ENCODE measurements at regions not wholly inside any gene's neighbourhood (a gene's known extent, or its start where the extent isn't known, plus 50 kb on each side); places are given as distances from the start of the nearest gene placed in this dataset.
"Not testable (repeated sequence)": the region's sequence is repeated elsewhere in the genome, so short reads cannot be mapped to it uniquely, and the experiment has no call there.

DNA sequence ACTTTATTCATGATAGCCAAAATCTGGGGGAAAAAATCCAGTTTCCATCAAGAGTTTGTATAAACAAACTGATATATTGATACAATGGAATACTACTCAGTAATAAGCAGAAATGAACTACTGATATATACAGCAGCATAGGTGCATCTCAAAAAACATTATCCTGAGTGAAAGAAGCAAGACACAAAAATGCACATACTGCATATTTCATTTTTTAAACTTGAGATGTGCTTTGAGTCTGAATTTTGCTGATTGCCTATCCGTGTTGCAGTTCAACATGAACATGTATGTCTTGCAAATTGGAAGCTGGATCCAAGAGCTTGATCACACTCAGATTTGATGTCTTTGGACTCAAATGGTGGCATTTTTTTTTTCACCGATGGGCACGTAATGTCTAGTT is 132.4 kb downstream of the TSEN15 start:
- no peak for DNase-seq (ENCODE audit: low read depth)

DNA sequence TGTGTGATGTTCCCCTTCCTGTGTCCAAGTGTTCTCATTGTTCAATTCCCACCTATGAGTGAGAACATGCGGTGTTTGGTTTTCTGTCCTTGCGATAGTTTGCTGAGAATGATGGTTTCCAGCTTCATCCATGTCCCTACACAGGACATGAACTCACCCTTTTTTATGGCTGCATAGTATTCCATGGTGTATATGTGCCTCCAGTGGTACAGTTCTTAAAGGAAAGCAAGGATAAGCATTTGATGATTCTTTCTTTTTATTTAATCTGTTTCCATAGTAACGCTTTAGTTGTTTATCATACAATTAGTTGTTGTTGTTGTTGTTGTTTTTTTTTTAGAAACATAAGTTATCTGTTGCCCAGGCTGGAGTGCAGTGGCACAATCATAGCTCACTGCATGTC is 133.1 kb downstream of the TSEN15 start:
- not testable (repeated sequence) for DNase-seq (ENCODE audit: low read depth)

DNA sequence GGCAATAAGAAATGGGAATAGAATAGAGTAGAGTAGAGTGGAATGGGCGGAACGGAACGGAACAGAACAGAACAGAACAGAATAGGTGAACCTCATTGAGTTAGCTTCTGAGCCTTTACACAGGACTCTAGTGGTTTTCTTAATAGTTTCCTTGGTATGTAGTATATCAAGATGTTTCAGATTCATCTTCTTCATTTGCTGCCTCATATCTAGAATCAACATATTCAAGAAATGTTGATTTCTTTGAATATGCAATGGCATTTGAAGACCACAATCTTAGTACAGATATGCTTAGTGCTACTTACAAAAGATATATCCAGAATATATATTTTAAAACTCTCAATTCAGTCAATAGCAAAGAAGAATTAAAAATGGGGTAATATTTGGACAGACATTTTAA is 133.8 kb downstream of the TSEN15 start:
- no peak for DNase-seq (ENCODE audit: low read depth)

DNA sequence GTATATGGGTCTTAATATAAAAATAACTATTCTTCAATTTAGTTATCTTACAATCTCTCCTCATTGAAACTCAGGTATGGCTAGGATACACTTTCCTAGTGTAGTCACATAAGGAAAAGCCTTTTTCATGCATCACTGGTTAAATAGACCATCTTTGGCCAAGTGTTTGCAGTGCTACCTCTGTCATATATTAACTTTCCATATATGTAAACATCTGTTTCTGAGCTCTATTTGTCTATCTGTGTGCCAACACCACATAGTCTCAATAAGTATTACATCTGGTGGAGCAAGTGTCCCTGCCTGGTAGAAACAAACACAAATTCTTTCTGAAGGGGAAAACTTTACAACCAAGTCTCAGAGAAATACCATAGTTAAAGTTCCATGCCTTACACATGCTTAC is 134.6 kb downstream of the TSEN15 start:
- no peak for DNase-seq (ENCODE audit: low read depth)

DNA sequence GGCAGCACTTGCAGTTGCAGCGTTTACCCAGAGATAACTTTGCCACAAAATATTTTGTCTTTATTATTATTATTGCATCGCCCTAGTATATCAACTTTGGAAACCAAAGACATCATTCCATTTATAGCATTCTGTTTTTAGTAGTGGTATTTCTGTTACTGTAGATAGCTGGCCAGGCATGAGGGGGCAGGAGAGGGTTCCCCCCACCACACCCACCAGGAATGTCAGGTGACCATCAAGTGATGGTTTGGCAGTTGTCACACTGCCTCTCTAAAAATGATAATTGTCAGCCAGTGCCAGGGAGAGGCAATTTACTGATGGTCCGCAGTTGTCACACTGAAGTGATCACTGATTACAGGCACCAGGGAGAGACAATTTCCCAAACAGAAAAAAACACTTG is 135.6 kb downstream of the TSEN15 start:
- no peak for DNase-seq (ENCODE audit: low read depth)

DNA sequence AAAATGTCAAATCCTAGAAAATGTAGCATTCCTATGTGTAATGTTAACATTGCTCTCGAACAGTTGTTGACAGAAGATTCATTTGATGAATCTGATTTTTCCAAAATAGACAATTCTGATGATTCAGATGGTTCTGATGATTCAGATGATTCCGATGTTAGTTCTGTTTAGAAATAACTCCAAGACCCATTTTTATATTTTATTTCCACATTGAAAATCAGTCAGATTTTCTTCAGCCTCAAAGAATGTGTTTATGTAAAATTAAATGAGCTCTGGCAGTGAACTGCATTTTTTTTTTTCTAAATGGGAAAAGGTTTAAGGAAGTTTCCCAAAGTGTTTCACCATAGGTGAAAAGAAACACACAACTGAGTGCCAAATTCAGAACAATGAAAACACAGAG is 136.5 kb downstream of the TSEN15 start:
- DNase-seq (ENCODE audit: low read depth), result no peak

DNA sequence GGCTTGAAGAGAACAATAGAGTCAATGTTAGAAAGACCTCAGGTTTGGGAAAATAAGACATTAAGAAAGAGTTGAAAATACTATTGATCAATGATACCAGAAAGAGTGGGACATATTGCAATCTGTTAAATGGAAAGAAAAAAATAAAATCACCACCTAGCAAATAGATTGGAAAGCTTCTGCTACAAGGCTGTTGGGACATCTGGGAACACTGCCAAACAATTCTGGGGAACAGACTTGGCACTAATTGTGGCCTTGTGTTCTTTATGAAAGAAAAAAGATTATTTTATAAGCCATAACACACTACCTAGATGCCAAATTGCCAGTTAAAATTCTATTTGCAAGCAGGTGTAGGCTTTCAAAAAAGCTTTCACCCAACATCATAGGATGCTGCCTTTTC is 137.8 kb downstream of the TSEN15 start:
- no peak for DNase-seq (ENCODE audit: low read depth)

DNA sequence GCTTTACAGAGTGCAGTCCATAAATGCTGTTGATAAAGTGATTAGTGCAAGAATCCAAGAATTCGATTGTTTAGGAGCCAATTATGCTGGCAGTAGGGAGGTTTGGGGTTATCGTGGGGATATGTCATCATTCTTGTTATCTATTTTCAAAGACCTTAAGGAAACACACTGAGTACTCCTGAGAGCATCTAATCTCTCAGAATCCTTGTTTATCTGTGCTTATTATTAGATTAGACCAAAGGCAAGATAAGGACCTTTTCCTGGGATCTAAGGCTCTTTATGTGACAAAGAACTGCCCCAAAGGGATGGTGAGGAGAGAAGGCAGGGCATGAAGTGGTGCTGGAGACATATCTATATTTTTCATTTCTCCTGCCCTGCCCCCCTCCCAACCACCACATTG is 139.1 kb downstream of the TSEN15 start:
- DNase-seq (ENCODE audit: low read depth), result no peak

DNA sequence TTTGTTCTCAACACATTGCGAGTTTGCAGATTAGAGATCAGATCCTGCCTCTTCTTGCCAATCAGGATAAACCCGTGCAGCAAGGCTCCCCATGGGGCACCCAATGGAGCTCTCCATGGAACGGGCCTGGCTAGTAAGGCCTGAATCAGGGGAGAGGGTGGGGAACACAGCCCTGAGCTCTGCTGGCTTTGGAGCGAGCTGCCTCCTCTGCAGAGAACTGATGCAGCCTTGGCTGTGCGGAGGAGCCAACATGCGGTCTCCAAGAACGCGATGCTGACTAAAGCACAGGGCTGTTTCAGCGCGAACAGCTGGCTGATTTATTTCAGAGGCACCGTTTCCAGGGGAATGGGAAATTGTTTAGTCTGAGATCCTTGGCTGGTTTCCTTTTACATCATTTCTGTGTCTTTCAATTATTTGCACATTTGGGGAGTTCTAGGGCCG is 139.7 kb downstream of the TSEN15 start:
- no peak for DNase-seq (ENCODE audit: low read depth)

DNA sequence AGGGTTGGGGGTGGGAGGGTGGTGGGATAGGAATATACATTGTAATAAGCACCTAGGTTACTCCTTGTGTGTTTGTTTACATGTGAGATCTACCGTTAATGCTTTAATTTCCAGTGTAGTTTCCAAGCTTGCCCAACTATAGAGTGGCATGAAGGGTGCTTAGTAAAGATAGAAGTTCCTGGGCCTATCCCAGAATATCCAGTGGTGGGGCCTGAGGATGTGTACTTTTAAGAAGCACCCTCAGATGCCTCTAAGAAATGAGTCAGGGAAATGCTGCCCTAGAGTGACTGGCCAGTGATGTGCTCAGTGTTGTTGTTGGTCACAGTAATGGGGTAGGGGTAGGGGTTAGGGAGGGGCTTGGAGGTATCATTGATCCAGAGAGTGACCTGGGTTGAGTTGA is 141.3 kb downstream of the TSEN15 start:
- no peak for DNase-seq (ENCODE audit: low read depth)

DNA sequence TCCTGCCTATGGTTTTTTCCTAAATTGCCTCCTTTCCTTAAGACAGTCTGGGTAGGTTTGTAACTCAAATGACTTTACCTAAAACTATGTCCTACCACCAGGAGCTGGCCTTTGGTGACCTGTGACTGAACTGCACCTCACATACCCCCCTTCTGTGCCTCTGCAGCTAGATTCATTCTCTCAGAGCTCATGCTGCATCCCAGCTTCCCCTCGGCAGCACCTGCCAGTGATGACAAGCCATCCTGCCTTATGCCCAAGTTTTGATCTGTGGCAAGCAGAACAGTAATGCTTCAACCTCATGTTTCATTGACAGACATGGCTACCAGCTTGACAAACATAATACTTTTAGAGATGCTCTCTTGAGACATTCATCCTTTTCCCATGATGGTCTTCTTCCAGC is 141.9 kb downstream of the TSEN15 start:
- DNase-seq (ENCODE audit: low read depth), result no peak

DNA sequence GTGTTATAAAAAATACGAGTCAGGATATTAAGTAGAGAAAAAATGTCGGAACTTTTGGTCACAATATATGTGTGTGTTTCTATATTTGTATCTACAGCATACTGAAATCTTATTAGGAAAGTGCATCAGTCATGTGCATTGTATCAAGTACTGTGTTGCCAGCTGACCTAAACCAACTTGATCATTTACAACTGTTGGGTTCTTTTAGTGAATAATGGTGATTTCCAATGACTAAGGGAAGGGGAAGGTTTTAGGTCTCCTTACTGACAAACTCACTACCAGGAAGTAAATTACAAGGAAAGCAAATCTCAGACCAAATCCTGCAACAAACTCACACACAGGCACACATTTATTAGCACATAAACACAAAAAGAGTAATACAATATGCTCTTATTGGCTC is 142.7 kb downstream of the TSEN15 start:
- DNase-seq (ENCODE audit: low read depth), result no peak

DNA sequence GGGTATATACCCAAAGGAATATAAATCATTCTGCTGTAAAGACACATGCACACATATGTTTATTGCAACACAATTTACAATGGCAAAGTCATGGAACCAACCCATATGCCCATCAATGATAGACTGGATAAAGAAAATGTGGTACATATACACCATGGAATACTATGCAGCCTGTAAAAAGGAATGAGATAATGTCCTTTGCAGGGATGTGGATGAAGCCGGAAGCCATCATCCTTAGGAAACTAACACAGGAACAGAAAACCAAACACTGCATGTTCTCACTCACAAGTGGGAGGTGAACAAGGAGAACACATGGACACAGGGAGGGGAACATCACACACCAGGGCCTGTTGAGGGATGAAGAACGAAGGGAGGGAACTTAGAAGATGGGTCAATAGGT is 144.2 kb downstream of the TSEN15 start:
- DNase-seq (ENCODE audit: low read depth), result not testable (repeated sequence)

DNA sequence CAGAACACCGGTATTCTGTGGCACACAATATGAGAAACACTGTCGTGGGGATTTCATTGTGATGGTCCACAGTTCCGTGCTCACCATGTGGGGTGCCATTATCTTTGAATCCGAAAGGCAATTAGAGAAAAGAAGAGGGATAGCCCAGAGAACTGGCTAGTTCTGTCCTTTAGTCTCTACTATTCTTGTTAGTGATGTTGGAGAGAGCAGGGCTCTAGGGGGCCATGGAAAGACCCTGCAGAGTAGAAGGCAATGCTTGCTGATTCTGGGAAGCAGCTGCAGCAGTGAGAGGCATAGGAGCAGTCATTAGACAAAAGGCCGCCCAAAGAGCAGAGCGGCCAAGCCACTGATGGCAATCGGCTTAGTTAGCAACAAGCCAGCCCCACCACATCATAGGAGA is 146.3 kb downstream of the TSEN15 start:
- no peak for DNase-seq (ENCODE audit: low read depth)

DNA sequence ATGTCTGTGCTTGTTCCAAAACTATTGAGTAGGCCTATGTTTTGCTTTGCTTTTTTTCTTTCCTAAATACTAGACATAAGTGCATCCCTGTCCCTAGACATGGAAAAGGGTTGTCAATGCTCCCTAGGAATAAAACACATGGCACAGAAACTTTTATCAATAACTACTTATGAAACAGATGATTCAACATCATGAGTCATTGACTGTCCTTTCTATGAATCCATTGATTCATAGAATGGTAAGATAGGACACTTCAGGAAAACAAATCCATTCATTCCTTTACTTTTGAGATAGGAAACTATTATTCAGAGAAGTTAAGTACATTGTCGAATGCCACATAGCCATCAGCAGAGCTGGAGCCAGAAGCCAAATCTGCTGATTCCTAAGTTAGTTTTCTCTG is 147.5 kb downstream of the TSEN15 start:
- no peak for DNase-seq (ENCODE audit: low read depth)

DNA sequence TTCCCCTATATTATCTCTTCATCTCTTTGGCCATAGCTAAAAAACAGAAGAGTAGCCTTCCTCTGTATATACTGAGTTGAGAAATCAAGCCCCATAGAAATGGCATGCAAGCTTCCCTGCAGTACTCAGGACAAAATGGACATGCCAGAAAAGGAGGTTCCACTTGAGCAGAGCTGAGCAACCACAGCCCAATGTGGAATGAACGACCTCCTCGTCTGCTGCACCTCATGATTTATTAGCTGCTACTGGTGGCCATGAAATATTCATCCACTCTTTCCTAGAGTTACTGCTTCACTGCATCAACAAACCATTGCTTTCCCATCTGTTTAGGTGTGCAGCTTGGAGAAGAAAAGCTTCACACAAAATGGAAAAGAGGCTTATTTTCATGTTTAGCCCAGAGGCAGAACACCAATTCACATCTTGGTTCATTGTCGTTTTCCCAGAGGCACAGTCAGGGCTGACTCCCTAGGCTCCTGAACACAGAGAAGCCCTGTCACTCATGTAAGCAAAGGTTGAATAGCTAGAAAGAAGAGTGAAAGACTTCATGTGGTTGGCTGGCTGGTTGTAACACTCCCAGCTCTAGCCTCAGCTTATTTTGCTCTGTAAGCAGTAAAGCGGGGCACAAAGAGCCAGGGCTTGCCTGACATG is 148.0 kb downstream of the TSEN15 start:
- DNase-seq (ENCODE audit: low read depth), result no peak

DNA sequence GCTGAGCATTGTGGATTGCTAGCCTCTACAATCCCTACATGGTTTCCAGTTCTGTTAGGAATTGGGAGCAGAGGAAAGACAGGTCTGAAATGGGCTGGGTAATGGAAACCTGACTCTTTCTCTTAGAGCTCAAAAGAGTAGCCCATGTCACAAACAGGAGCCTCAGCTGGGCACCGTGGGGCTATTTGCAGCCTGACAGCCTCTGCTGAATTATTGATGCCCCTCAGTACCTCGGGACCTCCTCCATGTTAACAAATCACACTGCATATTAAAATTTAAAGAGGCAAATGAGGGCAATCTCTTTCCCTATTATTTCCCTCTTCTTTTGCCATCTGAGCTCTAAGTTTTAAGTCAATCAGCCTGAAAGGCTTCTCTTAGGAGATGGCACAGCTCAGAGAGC is 157.1 kb downstream of the TSEN15 start:
- no peak for DNase-seq (ENCODE audit: low read depth)

DNA sequence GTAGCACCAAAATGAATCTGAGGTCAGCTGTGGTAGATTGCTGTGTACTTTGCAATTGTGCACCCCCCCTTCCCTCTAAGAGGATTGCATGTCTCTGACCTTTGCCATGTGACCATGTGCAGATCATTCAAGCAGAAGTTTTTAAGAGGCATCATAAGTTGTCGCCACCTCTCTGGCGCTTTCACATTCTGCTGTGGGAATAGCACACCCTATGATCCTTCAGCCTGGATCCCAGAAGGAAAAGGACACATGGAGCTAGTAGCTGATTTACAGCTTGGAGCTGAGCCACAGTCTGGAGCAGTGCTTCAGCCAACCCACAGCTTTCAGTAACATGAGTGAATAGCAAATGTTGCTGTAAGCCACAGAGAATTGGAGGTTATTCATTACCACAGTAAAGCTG is 158.5 kb downstream of the TSEN15 start:
- DNase-seq (ENCODE audit: low read depth), result no peak

DNA sequence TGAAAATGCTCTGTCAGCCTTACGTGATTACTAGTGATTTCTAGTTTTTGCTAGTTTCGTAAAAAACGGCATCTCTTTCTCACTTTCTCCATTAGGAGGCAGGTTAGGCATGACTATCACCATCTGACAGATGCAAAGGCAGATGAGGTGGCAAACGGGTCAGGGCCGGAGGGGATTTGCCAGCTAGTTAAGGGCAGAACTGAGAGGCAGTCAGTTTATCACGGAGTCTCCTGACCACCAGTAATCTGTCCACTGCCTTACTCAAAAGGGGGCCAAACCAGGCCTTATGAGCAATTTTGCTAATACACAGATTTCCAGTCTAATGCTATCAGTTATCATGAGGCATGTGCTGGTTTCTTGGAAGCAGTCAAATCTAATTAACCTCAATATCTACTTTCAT is 159.3 kb downstream of the TSEN15 start:
- no peak for DNase-seq (ENCODE audit: low read depth)

DNA sequence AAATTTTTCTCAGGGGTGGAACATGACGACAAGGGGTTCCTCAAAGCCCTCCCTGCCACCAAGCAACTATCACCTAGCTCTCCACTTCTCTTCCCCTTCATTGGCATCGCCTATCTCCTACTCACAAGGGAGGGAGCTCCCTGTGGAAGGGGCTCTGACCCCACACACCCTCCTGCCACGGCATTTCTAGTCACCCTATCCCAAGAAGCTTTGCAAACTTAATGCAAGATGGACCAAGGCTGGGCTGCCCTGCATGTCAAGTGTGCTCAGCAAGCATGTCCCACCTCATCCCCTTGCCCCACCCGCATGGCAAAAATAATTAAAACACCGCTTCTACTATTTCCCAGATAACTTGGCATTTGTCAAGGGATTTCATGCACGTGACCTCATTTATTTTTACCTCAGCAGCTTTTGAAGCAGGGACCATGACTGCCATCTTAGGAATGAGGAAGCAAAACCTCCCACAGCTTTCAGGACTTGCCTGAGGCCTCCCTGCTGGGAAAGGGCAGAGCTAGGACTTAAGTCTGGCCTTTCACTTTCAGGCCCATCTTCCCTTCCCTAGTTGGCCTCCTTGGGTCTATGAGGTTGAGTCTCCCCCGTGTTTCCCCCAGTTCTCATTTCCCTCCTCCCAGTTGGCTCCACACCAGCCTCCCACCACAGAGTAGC is 161.3 kb downstream of the TSEN15 start:
- DNase-seq (ENCODE audit: low read depth), result no peak

DNA sequence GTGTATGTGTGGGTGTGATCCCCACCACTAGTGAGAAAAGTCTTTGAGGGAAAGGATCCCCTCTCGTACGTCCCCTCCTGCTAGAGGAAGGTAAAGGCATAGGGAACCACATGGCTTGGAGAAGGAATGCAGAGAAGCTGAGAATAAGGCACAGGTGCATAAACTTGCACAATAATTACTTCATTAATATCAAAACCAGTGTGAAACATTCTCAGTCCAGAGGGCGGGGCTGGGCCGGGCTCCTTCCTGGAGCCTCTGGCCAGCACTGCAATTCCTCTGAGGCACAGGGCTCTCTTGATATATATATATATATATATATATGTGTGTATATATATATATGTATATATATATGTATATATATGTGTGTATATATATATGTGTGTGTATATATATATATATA is 162.6 kb downstream of the TSEN15 start:
- DNase-seq (ENCODE audit: low read depth), result no peak

DNA sequence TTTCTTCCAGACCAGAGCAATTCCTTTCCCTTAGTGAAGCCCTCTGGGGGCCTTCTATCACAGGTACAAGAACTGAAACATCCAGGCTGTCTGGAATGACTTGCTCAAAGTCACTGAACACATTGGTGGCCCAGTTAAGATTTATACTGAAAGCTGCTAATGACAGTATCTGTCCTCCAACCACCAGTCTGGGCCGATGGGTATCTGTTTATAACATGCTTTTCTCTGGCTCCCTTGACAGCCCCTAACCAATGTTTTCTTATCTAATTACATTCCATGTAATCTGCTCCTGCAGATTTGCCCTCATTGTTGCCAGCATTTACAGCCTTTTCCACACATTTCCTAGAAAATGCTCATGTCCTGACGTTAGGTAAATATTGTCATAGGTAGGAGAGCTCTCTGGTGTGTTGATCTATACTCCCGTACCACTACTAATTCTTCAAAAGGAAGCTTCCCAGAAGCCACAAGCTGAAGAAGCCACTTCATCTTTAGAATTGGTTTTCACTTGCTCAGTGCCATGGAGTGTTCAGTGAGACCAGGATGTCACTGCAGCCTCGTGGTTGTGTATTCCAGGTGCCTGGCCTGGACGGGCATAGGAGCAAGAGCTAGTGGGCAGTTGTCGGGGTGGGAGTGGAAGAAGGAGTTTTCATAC is 163.9 kb downstream of the TSEN15 start:
- no peak for DNase-seq (ENCODE audit: low read depth)

DNA sequence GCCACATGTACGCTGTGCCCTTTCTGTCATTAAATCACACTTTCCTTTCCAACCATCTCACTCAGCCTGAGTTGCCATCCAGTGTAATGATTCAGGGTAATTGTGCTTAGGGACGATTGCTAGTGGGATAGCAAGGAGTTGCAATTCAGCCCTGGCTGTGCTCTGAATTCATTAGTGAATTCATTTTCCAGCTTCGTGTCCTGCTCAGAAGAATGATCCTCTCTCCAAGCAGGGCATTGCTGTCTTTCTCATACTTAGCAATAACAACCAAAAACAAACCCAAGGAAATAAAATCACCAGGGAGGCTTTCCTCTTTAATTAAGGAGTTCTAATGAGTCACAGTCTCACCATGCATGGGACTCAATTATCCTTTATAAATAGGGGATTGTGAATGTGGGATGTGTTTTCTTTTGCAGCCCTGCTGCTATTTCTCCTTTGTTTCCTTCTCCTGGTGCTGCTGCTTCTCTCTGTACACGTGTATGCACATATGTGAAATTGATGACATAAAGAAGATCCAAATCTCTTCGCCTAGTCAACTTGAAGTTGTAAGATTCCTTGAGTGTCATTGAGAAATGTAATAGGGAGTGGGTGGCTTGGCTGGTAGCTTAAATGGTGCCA is 167.0 kb downstream of the TSEN15 start:
- DNase-seq (ENCODE audit: low read depth), result no peak

All from stimulated activated CD8-positive, alpha-beta memory T cell treated with anti-CD3 and anti-CD28 coated beads, Interleukin-15, amount 100 ng/mL, for 1 hour (primary cell).